ENCODE measurements at regions not wholly inside any gene's neighbourhood (a gene's known extent, or its start where the extent isn't known, plus 50 kb on each side); places are given as distances from the start of the nearest gene placed in this dataset.

- TF ChIP-seq POLR2A (IDR thresholded peaks at IDR 0.05) = no peak
- no peak for TF ChIP-seq CTCF (IDR thresholded peaks at IDR 0.05 in 4 of 5, conservative IDR thresholded peaks at IDR 0.05 in 1 of 5)
These were observed 312.3 kb downstream of the SATB1 start for GRCh38 chr3:18112674-18113375.
